Gastroesophageal sphincter (tissue), 4 donors: ENCODE measurements at regions not wholly inside any gene's neighbourhood (a gene's known extent, or its start where the extent isn't known, plus 50 kb on each side); places are given as distances from the start of the nearest gene placed in this dataset.

ENCODE experiments used
- ATAC-seq: fragments of 150-250 bp; one replicate; pipeline ENCODE4 v1.9.1; 2016; ENCODE audit warnings: mild to moderate bottlenecking, moderate library complexity
- H3K27ac ChIP-seq, 4 donors: fragments of 200-600 bp; sonication (generic) in 3 of 4; 1 replicate in 3 of 4; 2 replicates in 1 of 4; pipeline ENCODE4 v1.5.1; 2016 to 2019
- H3K27me3 ChIP-seq: fragments of 200-600 bp; sonication (generic); one replicate; pipeline ENCODE4 v1.5.1; 2019
- H3K36me3 ChIP-seq, 2 donors: fragments of 200-600 bp; sonication (generic); one replicate each; pipeline ENCODE4 v1.5.1; 2019; ENCODE audit warnings: control low read depth in 1 of 2
- H3K4me1 ChIP-seq, 3 donors: fragments of 200-600 bp; sonication (generic); 1 replicate in 2 of 3; 2 replicates in 1 of 3; pipeline ENCODE4 v1.5.1; 2016 to 2019; ENCODE audit warnings: control low read depth in 2 of 3
- H3K4me3 ChIP-seq, 2 donors: fragments of 200-600 bp; sonication (generic); one replicate each; pipeline ENCODE4 v1.5.1; 2019; ENCODE audit warnings: mild to moderate bottlenecking in 1 of 2, moderate library complexity in 1 of 2
- H3K9me3 ChIP-seq, 3 donors: fragments of 200-600 bp; sonication (generic); one replicate each; pipeline ENCODE4 v1.5.1; 2017 to 2019; ENCODE audit warnings: control low read depth in 2 of 3
- CTCF ChIP-seq, 4 experiments: fragments of 200-600 bp in 2 of 4; fragments of 450-650 bp in 2 of 4; sonication (generic) in 1 of 4; IDR thresholded peaks; one replicate each; pipeline ENCODE4 v1.5.1; 2017 to 2019; ENCODE audit warnings: antibody characterized with exemption in 4 of 4, mild to moderate bottlenecking in 2 of 4, moderate library complexity in 2 of 4
- EP300 ChIP-seq: sonication (generic); formaldehyde crosslinking; IDR thresholded peaks from one replicate; pipeline ENCODE4 v1.6.1; 2017; ENCODE audit warnings: antibody characterized with exemption, mild to moderate bottlenecking
- POLR2A ChIP-seq, 2 donors: fragments of 450-650 bp; IDR thresholded peaks; one replicate each; pipeline ENCODE4 v1.6.1; 2017; ENCODE audit warnings: antibody characterized with exemption in 2 of 2, mild to moderate bottlenecking in 2 of 2, moderate library complexity in 1 of 2
- POLR2AphosphoS5 ChIP-seq: sonication (generic); formaldehyde crosslinking; IDR thresholded peaks from one replicate; pipeline ENCODE4 v1.6.1; 2017; ENCODE audit warnings: antibody characterized with exemption
- WGBS, 2 donors: methylation state at CpG; one replicate each; pipeline ENCODE4 v1.1.5; 2018; ENCODE audit warnings: low coverage in 1 of 2; 5-methylcytosine and 5-hydroxymethylcytosine counted together

GRCh38 chr6:159533568-159533967 is 159.5 kb downstream of the SOD2 start:
- H3K36me3 ChIP-seq = no peaks in the 10 kb centered on the region
- 35 to 62% methylated on average over 5 to 6 of the region's 6 CpGs for WGBS, 2 donors
- TF ChIP-seq POLR2AphosphoS5 = no peak
- TF ChIP-seq EP300 = no peak
- TF ChIP-seq POLR2A (IDR thresholded peaks at IDR 0.05) = no peak
- no peak for TF ChIP-seq CTCF (IDR thresholded peaks at IDR 0.05)
- H3K9me3 ChIP-seq = no peaks in the 10 kb centered on the region
- peaks cover 0 to 13% (median 7%) of the 10 kb centered on the region in 3 donors for H3K4me1 ChIP-seq
- H3K27ac ChIP-seq = no peak overlapping the region
- no peak for ATAC-seq
- H3K4me3 ChIP-seq = no peak overlapping the region
- no peaks in the 10 kb centered on the region for H3K27me3 ChIP-seq

- Histone ChIP-seq H3K27me3 (no peaks in the 10 kb centered on the region), H3K4me1 (peaks cover 0 to 13% (median 7%) of the 10 kb centered on the region in 3 donors), H3K4me3 (no peak overlapping the region), H3K36me3 (no peaks in the 10 kb centered on the region), H3K9me3 (no peaks in the 10 kb centered on the region), H3K27ac (no peak overlapping the region)
- ATAC-seq = no peak
- WGBS, 2 donors = 14 to 29% methylated on average over 1 of the region's 1 CpG
- TF ChIP-seq POLR2AphosphoS5 (no peak), CTCF (IDR thresholded peaks at IDR 0.05) (no peak), EP300 (no peak), POLR2A (IDR thresholded peaks at IDR 0.05) (no peak)
Observed at GRCh38 chr6:159533016-159533415, 160.0 kb downstream of the SOD2 start.

GRCh38 chr6:159532155-159532554 is 160.9 kb downstream of the SOD2 start:
- 73 to 100% methylated on average over 1 to 2 of the region's 6 CpGs for WGBS, 2 donors
- no peaks in the 10 kb centered on the region for H3K9me3 ChIP-seq
- ATAC-seq = no peak
- H3K27ac ChIP-seq = no peak overlapping the region
- no peak overlapping the region for H3K4me3 ChIP-seq
- H3K27me3 ChIP-seq = no peaks in the 10 kb centered on the region
- no peak for TF ChIP-seq POLR2A (IDR thresholded peaks at IDR 0.05)
- no peak for TF ChIP-seq CTCF (IDR thresholded peaks at IDR 0.05)
- no peak for TF ChIP-seq POLR2AphosphoS5
- TF ChIP-seq EP300 = no peak
- H3K36me3 ChIP-seq = no peaks in the 10 kb centered on the region
- peaks cover 0 to 13% (median 7%) of the 10 kb centered on the region in 3 donors for H3K4me1 ChIP-seq

GRCh38 chr6:159529934-159530333 is 163.1 kb downstream of the SOD2 start:
- WGBS, 2 donors = 6 to 37% methylated on average over 7 of the region's 7 CpGs
- peak; percentile 42 for ATAC-seq
- Histone ChIP-seq H3K4me1 (peaks cover 0 to 13% (median 7%) of the 10 kb centered on the region in 3 donors), H3K27ac (peak overlapping the region in 1 of 4 donors; percentile 22), H3K27me3 (no peaks in the 10 kb centered on the region), H3K9me3 (no peaks in the 10 kb centered on the region), H3K36me3 (no peaks in the 10 kb centered on the region), H3K4me3 (no peak overlapping the region)
- TF ChIP-seq CTCF (IDR thresholded peaks at IDR 0.05) (no peak), POLR2A (IDR thresholded peaks at IDR 0.05) (no peak), EP300 (no peak), POLR2AphosphoS5 (no peak)

GRCh38 chr6:159527351-159527750 is 165.7 kb downstream of the SOD2 start:
- no peak overlapping the region for H3K4me3 ChIP-seq
- H3K27me3 ChIP-seq = no peaks in the 10 kb centered on the region
- TF ChIP-seq POLR2AphosphoS5 (no peak), EP300 (no peak), POLR2A (IDR thresholded peaks at IDR 0.05) (no peak), CTCF (IDR thresholded peaks at IDR 0.05) (no peak)
- no peaks in the 10 kb centered on the region for H3K9me3 ChIP-seq
- no peak for ATAC-seq
- H3K4me1 ChIP-seq = peaks cover 0 to 13% (median 7%) of the 10 kb centered on the region in 3 donors
- 93 to 100% methylated on average over 1 of the region's 1 CpG for WGBS, 2 donors
- no peak overlapping the region for H3K27ac ChIP-seq
- H3K36me3 ChIP-seq = no peaks in the 10 kb centered on the region
